RPMI7951 (cell line): ENCODE measurements at regions not wholly inside any gene's neighbourhood (a gene's known extent, or its start where the extent isn't known, plus 50 kb on each side); places are given as distances from the start of the nearest gene placed in this dataset.

ENCODE experiments used
- DNase-seq: peaks from one replicate; pipeline ENCODE4 v3.0.0-alpha.2; 2012; ENCODE audit warnings: low read depth

DNA sequence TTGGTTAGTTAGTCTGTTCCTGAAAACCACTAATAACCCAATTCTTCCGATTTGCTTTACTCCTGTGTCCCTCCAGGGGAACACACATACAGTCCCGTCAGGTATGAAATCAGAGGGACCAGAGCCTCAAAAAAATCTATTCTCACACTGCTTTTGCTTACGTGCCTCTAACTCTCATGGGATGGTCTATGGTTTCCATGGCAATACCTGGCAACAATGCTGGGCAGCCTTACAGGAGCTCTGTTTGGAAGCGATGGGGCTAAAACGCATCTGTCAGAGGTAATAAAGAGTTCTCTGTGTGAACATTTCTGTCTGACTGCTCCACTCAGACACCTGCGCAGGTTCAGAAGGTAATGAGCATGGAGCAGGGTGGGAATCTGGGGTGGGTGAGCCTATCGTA, 376.2 kb downstream of the GXYLT1 start:
- no peak for DNase-seq

DNA sequence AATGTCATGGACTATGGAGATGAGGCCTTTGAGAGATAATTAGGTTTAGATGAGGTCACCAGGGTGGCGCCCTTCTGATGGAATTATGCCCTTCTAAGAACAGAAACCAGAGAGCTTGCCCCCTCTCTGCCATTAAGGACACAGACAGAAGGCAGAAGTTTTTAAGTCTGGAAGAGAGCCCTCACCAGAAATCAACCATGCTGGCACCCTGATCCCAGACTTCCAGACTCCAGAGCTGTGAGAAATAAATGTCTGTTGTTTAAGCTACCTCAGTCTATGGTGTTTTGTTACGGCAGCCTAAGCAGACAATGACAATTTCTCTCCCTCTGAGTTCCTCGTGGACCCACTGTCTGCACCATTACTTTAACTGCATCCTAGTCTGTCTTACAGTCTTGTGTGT, 382.0 kb downstream of the GXYLT1 start:
- DNase-seq, result no peak

DNA sequence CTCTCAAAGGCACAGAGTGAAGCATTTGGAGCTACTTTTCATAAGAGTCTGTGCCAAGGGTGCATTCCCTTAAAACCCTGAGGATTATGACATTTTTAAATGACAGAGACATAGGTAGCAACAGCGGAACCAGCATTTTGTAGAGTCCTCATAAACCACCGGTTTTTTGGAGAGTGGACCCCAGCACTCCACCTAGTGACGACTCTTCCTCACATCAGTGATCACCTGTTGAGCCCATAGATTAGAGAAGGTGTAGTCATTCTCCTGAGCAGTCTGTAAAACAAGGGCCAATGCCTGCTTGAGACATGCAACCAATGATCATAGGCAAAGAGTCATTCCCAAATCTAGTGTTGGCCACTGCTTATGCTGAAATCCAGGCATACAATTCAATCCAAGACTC, 399.1 kb downstream of the GXYLT1 start:
- DNase-seq, result no peak

DNA sequence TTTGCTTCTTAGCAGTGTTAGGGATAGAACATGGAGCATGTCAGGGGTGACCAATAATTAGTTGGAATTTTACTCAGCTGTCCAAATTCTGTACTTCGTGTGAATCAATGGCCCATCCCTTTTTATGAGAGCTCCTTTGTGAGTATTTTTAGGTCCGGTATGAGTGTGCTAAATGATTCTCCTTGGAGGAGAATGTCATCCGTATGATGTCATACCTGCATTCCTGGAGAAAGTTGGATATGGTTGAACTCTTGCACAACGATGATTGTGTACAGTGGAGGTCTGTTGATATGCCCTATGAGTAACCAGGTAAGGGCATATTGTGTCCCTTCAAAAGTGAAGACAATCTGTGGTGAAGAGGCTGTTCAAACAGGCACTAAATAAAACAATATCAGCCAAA, 400.8 kb downstream of the GXYLT1 start:
- DNase-seq, result no peak

DNA sequence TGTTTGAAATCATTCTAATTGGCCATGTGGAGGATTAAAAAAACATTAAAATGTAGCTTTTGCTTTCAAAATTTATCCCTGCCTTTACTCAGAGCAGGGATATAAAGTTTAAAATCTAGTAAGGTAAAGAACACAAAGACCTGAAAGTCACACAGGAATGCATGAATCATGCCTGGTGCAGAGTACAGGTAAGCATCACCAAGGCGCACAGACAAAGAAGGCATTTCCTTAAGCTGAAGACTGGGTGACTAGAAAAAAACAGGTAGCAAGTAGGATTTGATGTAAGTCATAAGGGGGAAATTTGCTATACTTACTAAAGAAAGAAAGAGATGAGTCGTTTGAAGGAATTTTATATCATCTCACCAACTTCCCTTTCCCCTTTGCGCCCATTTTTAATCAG, 405.6 kb downstream of the GXYLT1 start:
- no peak for DNase-seq

DNA sequence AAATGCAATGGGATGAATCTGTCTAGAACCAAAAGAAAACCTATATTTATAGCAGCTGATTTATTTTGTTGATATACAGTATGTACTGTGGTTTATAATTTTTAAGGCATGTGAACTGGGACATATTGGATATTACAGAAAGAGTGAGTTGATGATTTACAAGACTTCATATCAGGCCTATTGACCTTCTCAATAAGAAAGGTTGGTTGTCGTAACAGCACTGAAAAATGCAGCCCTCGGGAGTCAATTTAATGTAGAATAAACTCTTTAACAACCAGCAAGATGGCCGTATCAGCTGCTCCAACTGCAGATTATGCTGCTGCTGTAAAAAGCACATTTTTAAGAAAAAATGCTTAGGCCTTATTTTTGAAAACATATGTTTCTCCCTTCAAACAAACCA, 407.3 kb downstream of the GXYLT1 start:
- no peak for DNase-seq

DNA sequence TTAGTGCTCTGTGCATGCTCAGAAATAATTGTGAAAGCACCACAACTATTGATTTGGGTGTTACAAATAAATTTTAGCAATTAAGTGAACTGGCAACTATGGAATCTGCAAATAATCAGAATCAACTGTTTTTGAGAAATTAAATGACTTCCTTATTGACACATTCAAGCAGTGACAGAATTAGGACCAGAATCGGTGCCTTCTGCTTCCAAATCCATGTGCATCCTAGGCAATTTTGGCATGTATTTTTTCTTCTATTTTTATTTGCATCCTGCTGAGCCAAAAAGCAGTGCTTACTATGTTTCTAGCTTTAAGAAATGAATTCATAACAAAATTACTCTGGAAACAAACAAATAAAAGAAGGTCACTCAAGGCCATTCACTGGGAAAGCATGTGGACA, 408.2 kb downstream of the GXYLT1 start:
- DNase-seq, result no peak

DNA sequence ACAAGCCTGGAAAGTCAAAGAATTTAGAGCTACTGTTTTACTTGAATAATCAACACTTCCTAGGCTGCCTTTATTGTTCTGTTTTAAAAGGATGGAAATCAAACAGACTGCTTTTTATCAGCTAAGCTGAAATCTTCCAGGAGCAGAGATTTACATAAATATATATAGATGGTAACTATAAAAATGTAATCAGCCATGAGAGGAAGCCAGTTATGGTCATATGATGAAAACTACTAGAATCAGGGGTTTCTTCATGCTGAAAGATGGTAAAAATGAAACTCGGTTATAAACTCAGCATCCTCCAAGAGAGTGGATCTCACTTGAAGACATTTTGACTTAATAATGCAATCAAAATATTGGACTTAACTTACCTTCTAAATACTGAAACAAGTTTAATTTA, 413.0 kb downstream of the GXYLT1 start:
- no peak for DNase-seq

DNA sequence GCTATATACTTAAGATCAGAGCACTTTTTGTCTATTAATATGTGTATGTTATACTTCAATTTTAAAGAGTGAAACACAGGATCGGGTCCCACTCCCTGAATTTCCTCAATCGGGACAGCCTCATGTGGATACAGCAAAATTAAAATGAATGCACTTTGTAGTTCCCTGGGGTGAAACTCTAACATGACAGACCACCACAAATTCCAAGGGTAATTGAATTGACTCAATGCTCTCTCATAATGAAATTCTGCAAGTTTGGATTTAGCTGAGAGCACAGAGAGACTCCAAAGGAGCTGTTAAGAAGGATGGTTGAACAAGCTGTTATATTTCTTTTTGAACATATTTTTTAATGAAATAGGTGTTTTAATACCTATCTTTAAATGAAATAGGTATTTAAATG, 413.6 kb downstream of the GXYLT1 start:
- no peak for DNase-seq

DNA sequence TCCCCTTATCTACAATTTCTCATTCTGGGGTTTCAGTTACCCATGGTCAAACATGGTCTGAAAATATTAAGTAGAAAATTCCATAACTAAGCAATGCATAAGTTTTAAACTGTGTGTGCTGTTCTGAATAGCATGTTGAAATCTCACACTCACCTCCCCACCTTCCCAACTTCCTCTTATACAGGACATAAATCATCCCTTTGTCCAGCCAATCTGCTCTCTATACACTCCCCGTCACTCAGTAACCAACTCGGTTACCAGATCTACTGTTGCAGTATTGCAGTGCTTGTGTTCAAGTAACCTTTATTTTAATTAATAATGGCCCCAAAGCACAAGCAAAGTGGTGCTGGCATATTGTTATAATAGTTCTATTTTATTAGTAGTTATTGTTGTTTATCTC, 420.5 kb downstream of the GXYLT1 start:
- no peak for DNase-seq

DNA sequence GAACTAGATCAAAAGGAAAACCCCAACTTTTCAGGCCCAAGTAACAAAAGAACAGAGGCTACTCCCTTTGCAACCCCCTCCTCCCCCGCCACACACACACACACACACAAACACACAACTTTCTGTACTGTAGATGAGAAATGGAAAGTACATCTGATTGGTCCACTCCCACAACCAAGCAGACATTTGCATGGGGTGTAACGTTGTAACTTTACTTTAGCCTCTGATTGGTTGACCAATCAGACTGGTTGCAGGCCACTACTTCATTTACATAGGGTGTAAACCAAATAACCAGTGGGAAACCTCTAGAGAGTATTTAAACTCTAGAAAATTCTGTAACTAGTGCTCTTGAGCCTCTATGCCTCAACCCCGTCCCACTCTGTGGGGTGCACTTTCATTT, 425.5 kb downstream of the GXYLT1 start:
- no peak for DNase-seq

DNA sequence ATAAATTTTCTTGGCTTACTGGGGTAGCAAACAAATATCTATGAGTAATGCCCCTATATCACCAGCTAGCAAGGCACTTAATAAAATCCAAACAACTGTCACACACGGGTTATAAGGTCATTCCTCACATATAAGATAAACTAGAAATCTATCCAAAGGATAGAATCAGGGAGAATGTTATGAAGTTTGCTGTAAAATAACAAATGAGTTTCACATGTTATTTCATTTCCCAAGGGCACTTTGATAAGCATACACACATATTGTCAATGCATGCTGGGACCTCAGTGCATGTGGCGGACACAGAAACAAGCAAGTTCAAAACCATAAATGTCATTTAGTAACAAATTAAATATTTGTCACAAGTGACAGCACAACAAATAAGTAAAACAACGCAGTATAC, 429.4 kb downstream of the GXYLT1 start:
- no peak for DNase-seq

DNA sequence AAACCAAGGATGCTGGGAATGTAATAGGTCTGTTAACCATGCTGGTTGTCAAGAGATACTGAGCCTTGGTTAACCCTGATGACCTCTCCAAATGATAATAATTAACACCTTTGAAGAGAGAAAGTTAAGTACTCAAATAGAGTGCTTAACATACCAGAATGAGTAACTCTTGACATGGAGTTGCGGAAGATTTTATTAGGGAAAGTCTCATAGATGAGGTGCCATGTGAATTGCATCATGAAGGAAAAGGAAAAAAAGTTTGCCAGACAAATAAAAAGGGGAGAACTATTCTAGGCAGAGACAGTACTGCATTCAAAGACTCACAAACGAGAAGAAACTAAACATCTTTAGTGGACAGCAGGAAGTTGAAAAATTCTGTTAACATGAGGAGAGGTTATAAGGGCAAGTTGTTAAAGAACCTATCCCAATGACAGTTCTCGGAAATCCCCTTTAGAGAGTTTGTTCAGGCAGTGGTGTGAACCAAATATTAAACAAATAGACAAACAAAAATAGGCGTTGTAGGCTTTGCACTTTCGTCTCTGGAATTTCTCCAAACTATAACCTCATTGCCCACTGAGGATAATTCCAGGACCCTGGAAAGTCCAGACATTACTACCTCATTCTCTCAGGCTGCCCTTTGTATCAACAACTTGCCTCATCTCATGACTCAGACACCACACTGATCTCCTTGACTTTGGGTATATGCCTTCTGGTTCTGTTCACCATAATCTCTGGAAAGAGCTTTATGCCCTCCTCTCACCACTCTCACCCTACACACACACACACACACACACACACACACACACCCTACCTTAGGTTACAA, 435.0 kb downstream of the GXYLT1 start:
- no peak for DNase-seq

DNA sequence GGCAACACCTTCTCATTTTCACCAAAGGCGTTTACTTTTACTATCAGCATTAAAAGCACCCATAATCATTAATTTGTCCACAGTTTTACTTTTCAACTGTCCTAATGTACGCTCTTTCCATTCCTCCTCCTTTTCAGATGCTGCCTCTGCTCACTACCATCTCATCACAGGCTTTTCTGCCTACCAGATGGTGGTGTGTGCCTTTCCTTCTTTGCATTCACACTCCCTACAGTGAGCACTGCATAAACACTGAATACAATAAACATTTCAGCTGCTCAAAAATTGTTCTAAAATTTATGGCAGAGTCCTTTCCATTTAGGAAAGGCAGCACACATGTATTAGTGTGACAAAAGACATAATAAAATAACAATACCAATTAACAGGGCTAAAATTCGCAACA, 435.7 kb downstream of the GXYLT1 start:
- no peak for DNase-seq

DNA sequence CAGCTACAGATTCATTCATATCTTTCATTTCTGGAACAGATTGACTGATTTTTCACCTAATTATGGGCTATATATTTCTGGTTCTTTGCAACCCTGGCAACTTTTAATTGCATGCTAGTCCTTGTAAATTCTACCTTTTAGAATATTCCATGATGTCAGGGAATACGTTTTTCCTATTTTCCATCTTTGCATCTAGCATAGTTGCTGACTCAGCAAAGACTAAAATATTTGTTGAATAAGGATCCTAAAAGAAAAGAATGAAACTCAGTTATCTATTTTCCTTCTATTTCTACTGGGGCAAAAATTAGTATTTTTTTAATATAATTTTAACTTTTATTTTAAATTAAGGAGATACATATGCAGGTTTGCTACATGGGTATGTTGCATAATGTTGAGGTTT, 438.3 kb downstream of the GXYLT1 start:
- no peak for DNase-seq

DNA sequence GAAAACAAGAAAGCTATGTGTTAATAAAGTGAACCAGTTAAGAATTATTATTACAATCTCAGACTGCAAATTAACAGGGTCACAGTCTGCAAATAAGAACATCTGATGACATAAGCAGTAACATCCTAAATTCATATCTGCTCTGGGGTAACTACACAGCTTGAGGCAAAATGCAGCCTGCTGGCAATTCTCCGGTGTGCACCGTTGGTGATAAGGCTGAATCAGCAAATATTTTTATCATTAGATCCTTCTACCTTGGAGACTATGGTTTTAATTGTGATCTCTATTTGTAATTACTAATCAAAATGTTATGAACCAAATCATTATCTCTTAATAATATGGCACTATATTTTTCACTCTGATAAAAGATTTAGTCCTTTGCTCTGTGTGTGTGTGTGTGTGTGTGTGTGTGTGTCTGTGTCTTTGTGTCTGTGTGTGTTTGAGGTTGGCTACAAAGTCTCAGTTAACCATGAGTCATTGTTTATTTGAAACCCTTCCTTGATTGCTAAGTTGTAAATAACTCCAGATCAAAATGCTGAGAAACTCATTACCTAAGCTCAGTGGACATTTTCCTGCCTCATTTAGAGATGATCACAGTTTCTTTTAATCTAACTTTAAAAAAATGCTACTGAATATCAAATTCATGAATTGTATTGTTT, 442.6 kb downstream of the GXYLT1 start:
- DNase-seq, result no peak

DNA sequence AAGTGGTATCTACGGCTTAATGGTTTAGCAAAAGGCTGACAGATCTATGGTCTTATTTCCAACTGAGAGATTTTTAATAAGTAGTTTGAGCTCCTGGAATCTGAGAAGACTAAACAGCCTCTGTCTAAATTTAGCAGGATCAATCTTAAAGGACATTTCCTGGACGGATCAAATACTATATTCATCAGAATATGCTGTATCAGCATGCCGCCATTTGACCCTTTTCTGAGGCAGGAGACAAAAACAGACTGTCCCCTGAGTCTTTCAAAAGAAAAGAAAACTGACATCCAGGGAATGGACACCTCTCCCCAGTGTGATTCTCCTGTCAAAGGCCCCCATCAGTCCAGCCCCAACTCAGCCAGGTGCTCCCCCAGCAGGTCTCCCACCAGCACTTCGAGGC, 443.7 kb downstream of the GXYLT1 start:
- DNase-seq, result no peak

DNA sequence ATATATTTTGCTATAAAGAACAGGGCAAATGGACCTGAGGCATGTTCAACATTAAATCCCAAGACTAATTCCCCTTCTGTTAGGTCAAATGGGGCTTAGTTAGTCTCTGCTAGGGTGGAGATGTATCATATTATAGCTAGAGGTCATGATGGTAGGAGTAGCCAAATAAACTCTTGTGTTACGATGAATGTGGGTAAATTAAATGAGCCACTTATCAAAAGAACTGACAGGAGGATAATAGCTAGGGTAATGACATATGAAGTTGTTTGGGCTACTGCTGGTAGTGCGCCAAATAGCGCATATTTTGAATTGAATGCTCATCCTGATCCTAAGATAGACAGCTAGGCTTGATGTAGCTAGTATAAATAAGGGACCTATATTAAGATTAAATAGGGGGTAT, 445.0 kb downstream of the GXYLT1 start:
- DNase-seq, result no peak

DNA sequence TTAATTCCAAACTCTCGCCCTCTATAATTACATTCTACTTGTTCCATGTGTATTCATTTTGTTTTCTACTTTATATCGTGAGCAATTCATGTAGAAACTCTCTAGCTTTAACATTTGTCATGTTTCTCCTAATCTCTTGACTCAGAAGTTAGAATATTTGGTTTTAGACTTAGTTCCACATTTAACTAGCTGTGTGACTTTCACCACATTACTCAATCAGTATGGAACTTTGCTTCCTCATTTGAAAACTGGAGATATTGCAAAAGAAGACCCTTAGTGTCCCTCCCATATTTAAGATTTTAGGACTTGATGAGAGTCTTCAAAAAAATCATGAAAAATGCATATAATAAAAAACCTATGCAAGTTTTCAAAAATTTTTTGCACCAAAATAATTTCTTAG, 447.5 kb downstream of the GXYLT1 start:
- no peak for DNase-seq

DNA sequence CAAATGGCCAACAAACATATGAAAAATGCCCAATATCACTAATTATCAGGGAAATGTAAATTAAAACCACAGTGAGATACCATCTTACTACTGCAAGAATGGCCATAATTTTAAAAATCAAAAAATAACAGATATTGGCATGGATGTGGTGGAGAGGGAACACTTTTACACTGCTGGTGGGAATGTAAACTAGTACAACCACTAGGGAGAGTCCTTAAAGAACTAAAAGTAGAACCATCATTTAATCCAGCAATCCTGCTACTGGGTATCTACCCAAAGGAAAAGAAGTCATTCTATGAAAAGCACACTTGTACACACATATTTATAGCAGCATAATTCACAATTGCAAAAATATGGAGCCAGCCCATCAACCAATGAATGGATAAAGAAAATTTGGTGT, 459.7 kb downstream of the GXYLT1 start:
- DNase-seq, result no peak

DNA sequence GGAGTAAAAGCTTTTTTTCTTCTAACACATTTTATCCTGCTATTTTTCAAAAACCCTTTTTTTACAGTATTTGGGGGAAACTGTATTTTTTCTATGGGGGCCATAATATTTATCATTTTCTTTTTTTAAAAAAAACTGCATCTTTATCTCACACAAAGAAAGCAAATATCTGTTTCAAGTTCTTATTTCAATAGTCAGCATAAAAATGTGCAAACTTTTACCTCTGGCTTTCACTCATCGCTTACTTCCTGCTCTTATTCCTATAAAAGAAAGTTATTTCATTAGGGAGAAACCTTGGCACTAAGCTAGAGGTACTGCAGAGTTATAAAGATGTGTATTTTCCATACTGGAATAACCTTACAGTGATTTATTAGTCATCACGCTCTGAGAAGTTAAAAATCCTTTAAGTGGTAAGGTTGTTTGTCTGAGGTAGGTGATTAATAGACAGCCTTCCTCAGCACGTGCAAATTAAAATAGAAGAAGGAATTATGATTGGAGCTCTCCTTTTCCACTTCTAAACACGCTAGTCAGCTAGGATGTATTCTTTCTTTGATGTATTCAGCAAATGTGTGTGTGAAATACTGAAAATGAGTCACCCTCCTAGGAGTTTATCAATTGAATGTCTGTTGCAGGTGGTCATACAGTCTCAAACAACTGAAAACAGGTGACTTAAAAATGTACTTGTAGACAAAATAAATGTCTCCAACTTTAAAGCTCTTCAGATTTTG, 461.0 kb downstream of the GXYLT1 start:
- DNase-seq, result no peak

DNA sequence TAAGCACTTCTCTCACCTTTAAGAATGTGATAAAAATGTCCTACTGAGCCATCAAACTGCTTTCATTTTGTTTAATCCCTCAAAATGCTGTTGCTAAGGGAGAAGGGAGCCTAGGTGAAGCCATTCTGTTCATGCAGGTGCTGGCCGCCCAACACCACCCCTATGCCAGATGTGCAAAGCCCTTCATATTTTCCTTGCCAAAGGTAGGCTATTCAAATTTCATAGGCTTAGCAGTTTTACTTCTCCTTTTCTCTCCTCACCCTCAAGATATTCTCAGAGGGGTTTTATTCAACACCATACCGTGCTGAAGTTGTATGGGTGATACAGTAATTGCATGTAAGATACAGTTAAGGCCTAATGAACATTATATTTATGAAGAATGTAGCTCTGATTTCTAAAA, 461.7 kb downstream of the GXYLT1 start:
- DNase-seq, result no peak

DNA sequence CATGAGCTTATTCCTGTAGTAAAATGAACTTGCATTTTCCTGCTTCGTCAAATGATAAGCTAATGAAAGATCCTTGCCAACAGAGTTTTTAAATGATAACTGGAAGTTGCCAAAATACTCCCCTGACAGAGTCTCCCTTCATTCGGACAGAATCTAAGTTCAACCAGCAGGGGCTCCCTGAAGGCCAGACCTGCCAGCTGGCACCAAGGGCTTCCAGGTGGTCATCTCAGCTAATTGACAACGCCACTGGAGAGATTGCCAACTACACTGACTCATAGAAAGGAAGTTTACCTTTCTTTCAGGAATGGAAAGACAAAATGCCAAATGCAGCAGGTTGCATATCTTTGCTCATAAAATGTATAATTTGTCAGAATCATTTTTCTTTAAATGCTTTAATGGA, 462.8 kb downstream of the GXYLT1 start:
- DNase-seq, result no peak
